Kidney (tissue), 13 donors: ENCODE measurements at regions not wholly inside any gene's neighbourhood (a gene's known extent, or its start where the extent isn't known, plus 50 kb on each side); places are given as distances from the start of the nearest gene placed in this dataset.

Source experiments
- DNase-seq, 5 donors: peaks; one replicate each; pipeline ENCODE4 v3.0.0-alpha.2; 2013 to 2020
- FAIRE-seq: peaks from 2 replicates; lab custom pipeline; 2012; peaks lifted over from hg19 to GRCh38; lab: Jason Lieb, UNC
- H3K27ac ChIP-seq, 2 donors: one replicate each; pipeline ENCODE4 v1.7.0; 2013; ENCODE audit warnings: low read depth in 2 of 2, low read length in 2 of 2, inconsistent platforms in 1 of 2
- H3K27me3 ChIP-seq: one replicate; pipeline ENCODE4 v1.7.1; 2013; ENCODE audit warnings: low read length, inconsistent platforms; ENCODE audit not compliant: control insufficient read depth, insufficient read depth
- H3K36me3 ChIP-seq, 3 donors: one replicate each; pipeline versions ENCODE4 v1.7.0 to v1.7.1; 2013; ENCODE audit warnings: low read length in 3 of 3, control low read depth in 1 of 3, inconsistent platforms in 1 of 3; ENCODE audit not compliant: insufficient read depth in 3 of 3, control insufficient read depth in 2 of 3
- H3K4me1 ChIP-seq, 3 donors: one replicate each; pipeline versions ENCODE4 v1.7.0 to v1.7.1; 2013; ENCODE audit warnings: low read length in 3 of 3, inconsistent platforms in 1 of 3, low read depth in 1 of 3; ENCODE audit not compliant: control insufficient read depth in 2 of 3, insufficient read depth in 2 of 3
- H3K4me3 ChIP-seq, 3 donors: one replicate each; pipeline versions ENCODE4 v1.7.0 to v1.8.1; 2013; ENCODE audit warnings: low read length in 3 of 3, control low read depth in 1 of 3, inconsistent platforms in 1 of 3
- H3K9ac ChIP-seq, 3 donors: one replicate each; pipeline versions ENCODE4 v1.7.0 to v1.7.1; 2013; ENCODE audit warnings: low read length in 3 of 3, control low read depth in 1 of 3, inconsistent platforms in 1 of 3
- H3K9me3 ChIP-seq, 3 donors: one replicate each; pipeline versions ENCODE4 v1.7.0 to v1.7.1; 2013; ENCODE audit warnings: low read length in 3 of 3, control low read depth in 1 of 3, inconsistent platforms in 1 of 3; ENCODE audit not compliant: control insufficient read depth in 2 of 3, insufficient read depth in 1 of 3
- CTCF ChIP-seq: IDR thresholded peaks from 3 replicates; pipeline ENCODE4 v1.5.1; 2012; ENCODE audit warnings: mild to moderate bottlenecking, moderate library complexity, borderline replicate concordance; ENCODE audit not compliant: insufficient read depth; ENCODE audit errors: extremely low read depth
- intact Hi-C: fragments of 100-400 bp; cut with DNase I; formaldehyde crosslinking; loops from one replicate; pipeline ENCODE4 v1.11.1; 2022
- donor health status: control.
- donor health status: control.
- donor health status: control.
- donor health status: control.
- donor health status: control.
- donor health status: DM: yes; HTN: yes; CAD: no.
- donor health status: Normal renal cell carcinoma (clear cell type).

- Histone ChIP-seq H3K4me1 (no peaks in the 10 kb centered on the region), H3K4me3 (no peak overlapping the region), H3K9me3 (no peaks in the 10 kb centered on the region), H3K27me3 (no peaks in the 10 kb centered on the region), H3K9ac (no peak overlapping the region), H3K27ac (no peak overlapping the region), H3K36me3 (no peaks in the 10 kb centered on the region)
- TF ChIP-seq CTCF: no peak
- intact Hi-C loops: no loop called here
- FAIRE-seq (no peak), DNase-seq (no peak)
These were observed 355.8 kb upstream of the PTBP2 start for GRCh38 chr1:96365596-96366390.

DNA sequence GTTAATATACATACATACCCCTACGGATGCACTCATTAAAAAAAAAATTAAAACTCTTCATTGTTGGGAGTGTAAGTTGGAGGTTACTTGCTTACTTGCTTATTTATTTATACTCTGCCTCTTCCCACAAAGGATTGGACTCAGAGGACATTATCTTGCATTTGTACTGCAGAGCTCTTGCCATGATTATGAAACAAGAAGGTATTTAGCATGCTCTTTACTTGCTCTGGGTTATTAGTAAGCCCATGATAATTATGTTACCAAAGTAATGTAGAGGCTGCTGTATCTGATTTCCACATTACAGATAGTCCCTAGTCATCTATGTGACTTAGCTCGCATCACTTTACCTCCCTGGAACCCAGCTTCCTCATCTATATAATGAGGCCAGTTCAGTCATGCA, 355.1 kb upstream of the PTBP2 start:
- FAIRE-seq (no peak), DNase-seq (no peak)
- no peak for TF ChIP-seq CTCF
- intact Hi-C loops: no loop called here
- H3K27ac ChIP-seq: no peak overlapping the region
- no peaks in the 10 kb centered on the region for H3K4me1 ChIP-seq
- H3K9ac ChIP-seq: no peak overlapping the region
- no peak overlapping the region for H3K4me3 ChIP-seq
- no peaks in the 10 kb centered on the region for H3K9me3 ChIP-seq
- H3K27me3 ChIP-seq: no peaks in the 10 kb centered on the region
- H3K36me3 ChIP-seq: no peaks in the 10 kb centered on the region

GRCh38 chr1:96367791-96368190, 353.8 kb upstream of the PTBP2 start:
- no peaks in the 10 kb centered on the region for H3K4me1 ChIP-seq
- no peak for TF ChIP-seq CTCF

More at GRCh38 chr1:96367791-96368190, 353.8 kb upstream of the PTBP2 start:
- FAIRE-seq (no peak), DNase-seq (no peak)
- Histone ChIP-seq H3K4me3 (no peak overlapping the region), H3K27ac (no peak overlapping the region), H3K9me3 (no peaks in the 10 kb centered on the region), H3K36me3 (no peaks in the 10 kb centered on the region), H3K9ac (no peak overlapping the region), H3K27me3 (no peaks in the 10 kb centered on the region)
- intact Hi-C loops: no loop called here
